Panc1 (cell line): ENCODE measurements at regions not wholly inside any gene's neighbourhood (a gene's known extent, or its start where the extent isn't known, plus 50 kb on each side); places are given as distances from the start of the nearest gene placed in this dataset.

Experiments
- POLR2AphosphoS5 ChIP-seq: IDR thresholded peaks from 2 replicates; pipeline ENCODE4 v1.6.1; 2012; ENCODE audit warnings: mild to moderate bottlenecking, low read depth, low read length, moderate library complexity
- SIN3A ChIP-seq: IDR thresholded peaks from 2 replicates; pipeline ENCODE4 v1.6.1; 2012; ENCODE audit warnings: low read depth, mild to moderate bottlenecking, low read length, moderate library complexity, borderline replicate concordance; ENCODE audit not compliant: insufficient read depth

GRCh38 chr12:87304406-87304805 lies 724.8 kb downstream of the C12orf50 start:
- TF ChIP-seq SIN3A, result no peak
- TF ChIP-seq POLR2AphosphoS5, result no peak
